PFSK-1 (cell line): ENCODE measurements at regions not wholly inside any gene's neighbourhood (a gene's known extent, or its start where the extent isn't known, plus 50 kb on each side); places are given as distances from the start of the nearest gene placed in this dataset.

Experiments used
- FOXP2 ChIP-seq: optimal IDR thresholded peaks from 2 replicates; pipeline ENCODE3; 2011; ENCODE audit warnings: borderline replicate concordance, control low read depth, inconsistent platforms; ENCODE audit not compliant: insufficient read depth; ENCODE audit errors: extremely low read length, extremely low read depth
- POLR2AphosphoS5 ChIP-seq: IDR thresholded peaks from 2 replicates; pipeline ENCODE4 v1.6.1; 2012; ENCODE audit warnings: low read depth, mild to moderate bottlenecking, control low read depth, low read length, moderate library complexity
- REST ChIP-seq, 2 experiments: IDR thresholded peaks; 2 replicates each; pipeline versions ENCODE4 v1.6.1 to v1.8.0; 2011 to 2012; ENCODE audit warnings: low read depth in 2 of 2, low read length in 2 of 2, control low read depth in 1 of 2, inconsistent platforms in 1 of 2, mild to moderate bottlenecking in 1 of 2, moderate library complexity in 1 of 2; ENCODE audit not compliant: insufficient read depth in 1 of 2
- SIN3A ChIP-seq: IDR thresholded peaks from 2 replicates; pipeline ENCODE4 v1.6.1; 2012; ENCODE audit warnings: mild to moderate bottlenecking, low read length, moderate library complexity, borderline replicate concordance; ENCODE audit not compliant: insufficient read depth
- TAF1 ChIP-seq: IDR thresholded peaks from 2 replicates; pipeline ENCODE4 v1.6.1; 2012; ENCODE audit warnings: low read length, control low read depth, borderline replicate concordance; ENCODE audit not compliant: insufficient read depth

- TF ChIP-seq SIN3A (no peak), TAF1 (no peak), POLR2AphosphoS5 (no peak), REST (IDR thresholded peaks at IDR 0.05; ENCODE audit: insufficient read depth in 1 of 2, low read depth in 2 of 2, low read length in 2 of 2) (no peak), FOXP2 (no peak)
Observed at GRCh38 chr6:82511546-82511945, 147.9 kb downstream of the TPBG start.
